ENCODE measurements at regions not wholly inside any gene's neighbourhood (a gene's known extent, or its start where the extent isn't known, plus 50 kb on each side); places are given as distances from the start of the nearest gene placed in this dataset.

DNA sequence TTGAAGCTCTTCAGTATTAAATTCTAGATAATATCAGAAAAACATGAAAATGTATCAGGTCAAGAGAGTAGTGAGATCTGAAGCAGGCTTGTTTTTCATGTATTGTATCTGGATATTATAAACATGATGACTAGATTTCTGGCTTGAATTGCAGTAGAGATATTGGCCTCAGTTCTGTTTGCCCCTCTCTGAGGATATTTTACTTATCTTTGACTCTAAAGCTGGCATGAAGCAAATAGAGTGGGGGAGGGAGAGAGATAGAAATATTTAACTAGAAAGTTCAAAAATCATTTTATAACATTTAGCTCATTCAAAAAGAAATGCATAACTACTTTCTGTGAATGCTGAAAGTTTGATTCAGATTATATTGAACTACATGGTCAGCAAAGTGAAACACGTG is 929.7 kb upstream of the KCND2 start:
- Histone ChIP-seq H3K36me3 (ENCODE audit: control insufficient read depth, insufficient read depth, low read length) (no peaks in the 10 kb centered on the region), H3K4me1 (ENCODE audit: control insufficient read depth, insufficient read depth, low read length) (no peaks in the 10 kb centered on the region), H3K27me3 (ENCODE audit: control insufficient read depth, insufficient read depth, low read length) (no peaks in the 10 kb centered on the region), H3K4me3 (ENCODE audit: low read length) (no peak overlapping the region), H3K27ac (ENCODE audit: low read length) (no peak overlapping the region), H3K9me3 (ENCODE audit: control insufficient read depth, insufficient read depth, low read length) (no peaks in the 10 kb centered on the region)
- intact Hi-C loops (cut with micrococcal nuclease) = no loop called here
- DNase-seq = no peak
- peaks cover 6 to 12% of the 10 kb centered on the region in 2 donors for H3K9me3 Mint-ChIP-seq
- H3K27me3 Mint-ChIP-seq (ENCODE audit: low read depth in 2 of 2) = no peaks in the 10 kb centered on the region
- TF ChIP-seq, protein P1, sequence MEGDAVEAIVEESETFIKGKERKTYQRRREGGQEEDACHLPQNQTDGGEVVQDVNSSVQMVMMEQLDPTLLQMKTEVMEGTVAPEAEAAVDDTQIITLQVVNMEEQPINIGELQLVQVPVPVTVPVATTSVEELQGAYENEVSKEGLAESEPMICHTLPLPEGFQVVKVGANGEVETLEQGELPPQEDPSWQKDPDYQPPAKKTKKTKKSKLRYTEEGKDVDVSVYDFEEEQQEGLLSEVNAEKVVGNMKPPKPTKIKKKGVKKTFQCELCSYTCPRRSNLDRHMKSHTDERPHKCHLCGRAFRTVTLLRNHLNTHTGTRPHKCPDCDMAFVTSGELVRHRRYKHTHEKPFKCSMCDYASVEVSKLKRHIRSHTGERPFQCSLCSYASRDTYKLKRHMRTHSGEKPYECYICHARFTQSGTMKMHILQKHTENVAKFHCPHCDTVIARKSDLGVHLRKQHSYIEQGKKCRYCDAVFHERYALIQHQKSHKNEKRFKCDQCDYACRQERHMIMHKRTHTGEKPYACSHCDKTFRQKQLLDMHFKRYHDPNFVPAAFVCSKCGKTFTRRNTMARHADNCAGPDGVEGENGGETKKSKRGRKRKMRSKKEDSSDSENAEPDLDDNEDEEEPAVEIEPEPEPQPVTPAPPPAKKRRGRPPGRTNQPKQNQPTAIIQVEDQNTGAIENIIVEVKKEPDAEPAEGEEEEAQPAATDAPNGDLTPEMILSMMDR (IDR thresholded peaks at IDR 0.05) = no peak
- no peak overlapping the region for H3K4me3 Mint-ChIP-seq
- H3K27ac Mint-ChIP-seq = no peak overlapping the region
- WGBS (ENCODE audit: insufficient coverage) = 40% methylated on average over 1 of the region's 1 CpG
- H3K36me3 Mint-ChIP-seq = no peaks in the 10 kb centered on the region
- H3K4me1 Mint-ChIP-seq = no peaks in the 10 kb centered on the region
- no peak for ATAC-seq

DNA sequence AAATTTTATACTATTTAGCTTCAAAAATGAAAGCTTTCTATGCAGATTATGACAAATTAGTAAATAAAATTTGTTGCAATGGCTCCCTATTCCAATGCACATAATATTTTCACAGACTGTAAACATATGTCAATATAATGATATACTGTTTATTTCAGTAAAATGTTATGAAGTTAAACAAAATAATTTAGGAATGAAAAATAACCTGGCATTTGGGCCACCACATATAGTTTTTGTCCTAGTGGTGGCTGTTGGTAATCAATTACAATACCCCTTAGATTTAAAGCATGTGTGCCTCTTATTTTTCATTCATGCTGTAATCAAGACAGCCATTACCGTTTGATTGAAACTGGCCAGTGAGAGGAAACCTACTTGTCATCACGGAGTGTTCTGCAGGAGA is 928.5 kb upstream of the KCND2 start:
- no peak overlapping the region for H3K4me3 Mint-ChIP-seq
- peaks cover 12 to 13% of the 10 kb centered on the region in 2 donors for H3K9me3 Mint-ChIP-seq
- Histone ChIP-seq H3K4me3 (ENCODE audit: low read length) (no peak overlapping the region), H3K36me3 (ENCODE audit: control insufficient read depth, insufficient read depth, low read length) (no peaks in the 10 kb centered on the region), H3K9me3 (ENCODE audit: control insufficient read depth, insufficient read depth, low read length) (no peaks in the 10 kb centered on the region), H3K4me1 (ENCODE audit: control insufficient read depth, insufficient read depth, low read length) (no peaks in the 10 kb centered on the region), H3K27ac (ENCODE audit: low read length) (no peak overlapping the region), H3K27me3 (ENCODE audit: control insufficient read depth, insufficient read depth, low read length) (no peaks in the 10 kb centered on the region)
- ATAC-seq (no peak), DNase-seq (no peak)
- no peaks in the 10 kb centered on the region for H3K36me3 Mint-ChIP-seq
- no peak overlapping the region for H3K27ac Mint-ChIP-seq
- intact Hi-C loops (cut with micrococcal nuclease) = no loop called here
- H3K4me1 Mint-ChIP-seq = no peaks in the 10 kb centered on the region
- WGBS (ENCODE audit: insufficient coverage) = 40% methylated on average over 1 of the region's 2 CpGs
- no peaks in the 10 kb centered on the region for H3K27me3 Mint-ChIP-seq (ENCODE audit: low read depth in 2 of 2)
- TF ChIP-seq, protein P1 (IDR thresholded peaks at IDR 0.05) = no peak

DNA sequence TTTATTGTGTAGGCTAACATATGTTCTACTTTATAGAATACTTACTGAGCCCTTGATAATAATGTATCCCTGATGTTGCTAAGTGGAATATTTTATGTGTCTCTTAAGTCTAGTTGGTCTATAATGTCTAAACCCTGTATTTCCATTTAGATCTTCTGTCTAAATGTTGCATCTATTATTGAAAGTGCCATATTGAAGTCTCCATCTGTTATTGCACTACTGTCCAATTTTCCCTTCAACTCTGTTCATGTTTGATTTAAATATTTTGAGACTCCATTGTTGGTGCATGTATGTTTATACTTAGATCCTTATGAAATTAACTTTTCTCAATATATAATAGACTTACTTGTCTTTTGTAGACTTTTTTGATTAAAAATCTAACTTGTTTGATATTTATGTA is 924.5 kb upstream of the KCND2 start:
- Mint-ChIP-seq H3K27ac (no peak overlapping the region), H3K4me1 (no peaks in the 10 kb centered on the region), H3K27me3 (ENCODE audit: low read depth in 2 of 2) (no peaks in the 10 kb centered on the region), H3K4me3 (no peak overlapping the region), H3K9me3 (peaks cover 10 to 17% of the 10 kb centered on the region in 2 donors), H3K36me3 (no peaks in the 10 kb centered on the region)
- Histone ChIP-seq H3K36me3 (ENCODE audit: control insufficient read depth, insufficient read depth, low read length) (no peaks in the 10 kb centered on the region), H3K27me3 (ENCODE audit: control insufficient read depth, insufficient read depth, low read length) (no peaks in the 10 kb centered on the region), H3K4me3 (ENCODE audit: low read length) (no peak overlapping the region), H3K27ac (ENCODE audit: low read length) (no peak overlapping the region), H3K9me3 (ENCODE audit: control insufficient read depth, insufficient read depth, low read length) (peaks cover 14% of the 10 kb centered on the region), H3K4me1 (ENCODE audit: control insufficient read depth, insufficient read depth, low read length) (no peaks in the 10 kb centered on the region)
- intact Hi-C loops (cut with micrococcal nuclease) = no loop called here
- ATAC-seq = no peak
- DNase-seq = no peak
- TF ChIP-seq, protein P1 (IDR thresholded peaks at IDR 0.05) = no peak

DNA sequence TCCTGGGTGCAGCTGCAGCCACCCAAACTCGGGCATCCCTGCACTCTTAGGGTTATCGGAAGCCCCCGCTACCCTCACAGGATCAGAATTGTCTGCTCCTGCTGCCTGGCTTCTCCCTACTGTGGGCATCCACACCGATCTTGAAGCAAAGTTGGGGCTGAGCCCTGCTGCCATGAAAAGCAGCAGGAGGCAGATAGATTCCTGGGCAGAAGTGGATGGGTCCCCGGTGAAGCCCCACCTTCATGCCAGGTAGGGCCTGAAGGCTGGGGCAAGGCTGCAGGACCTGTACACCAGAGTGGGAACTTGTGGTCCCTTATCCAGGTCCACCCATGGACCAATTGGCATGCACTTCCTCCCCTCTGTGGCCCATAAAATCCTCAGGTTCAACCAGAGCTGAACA is 922.6 kb upstream of the KCND2 start:
- Histone ChIP-seq H3K36me3 (ENCODE audit: control insufficient read depth, insufficient read depth, low read length) (no peaks in the 10 kb centered on the region), H3K27ac (ENCODE audit: low read length) (no peak overlapping the region), H3K9me3 (ENCODE audit: control insufficient read depth, insufficient read depth, low read length) (peaks cover 14% of the 10 kb centered on the region), H3K4me1 (ENCODE audit: control insufficient read depth, insufficient read depth, low read length) (no peaks in the 10 kb centered on the region), H3K4me3 (ENCODE audit: low read length) (no peak overlapping the region), H3K27me3 (ENCODE audit: control insufficient read depth, insufficient read depth, low read length) (no peaks in the 10 kb centered on the region)
- DNase-seq = no peak
- Mint-ChIP-seq H3K27ac (no peak overlapping the region), H3K27me3 (ENCODE audit: low read depth in 2 of 2) (no peaks in the 10 kb centered on the region), H3K36me3 (no peaks in the 10 kb centered on the region), H3K9me3 (peaks cover 10 to 17% of the 10 kb centered on the region in 2 donors), H3K4me1 (no peaks in the 10 kb centered on the region), H3K4me3 (no peak overlapping the region)
- WGBS (ENCODE audit: insufficient coverage) = 90% methylated on average over 5 of the region's 5 CpGs
- ATAC-seq = no peak
- intact Hi-C loops (cut with micrococcal nuclease) = no loop called here
- TF ChIP-seq, protein P1 (IDR thresholded peaks at IDR 0.05) = no peak

Measured in natural killer cell (primary cell).